ENCODE measurements at regions not wholly inside any gene's neighbourhood (a gene's known extent, or its start where the extent isn't known, plus 50 kb on each side); places are given as distances from the start of the nearest gene placed in this dataset.

DNA sequence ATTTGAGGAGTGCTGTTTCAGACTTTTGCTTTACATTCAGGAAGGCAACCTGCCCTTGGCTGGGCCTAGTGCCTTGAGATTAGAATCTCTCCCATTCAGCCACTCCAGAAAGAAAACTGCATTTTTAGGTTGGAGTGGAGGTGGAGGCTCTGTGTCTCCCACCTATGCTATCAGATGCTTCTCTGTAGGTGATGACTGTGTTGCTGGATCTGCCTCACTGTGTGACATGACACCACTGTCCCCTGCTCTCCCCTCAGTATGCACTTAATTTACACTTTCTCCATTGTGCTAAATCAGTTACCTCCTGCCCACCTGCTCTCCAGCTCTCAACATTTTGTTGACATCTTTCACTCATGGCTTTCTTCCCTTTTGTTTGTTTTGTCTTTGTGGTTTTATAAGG, 265.8 kb downstream of the TENT4A start:
- intact Hi-C loops (cut with micrococcal nuclease), result no loop called here
- Mint-ChIP-seq H3K27ac (no peak overlapping the region), H3K4me1 (no peaks in the 10 kb centered on the region), H3K9me3 (peaks cover 4% of the 10 kb centered on the region), H3K36me3 (ENCODE audit: low read depth) (no peaks in the 10 kb centered on the region), H3K27me3 (no peaks in the 10 kb centered on the region), H3K4me3 (no peak overlapping the region)
- POLR2A ChIA-PET, result no interaction called here
- TF ChIP-seq CTCF (IDR thresholded peaks at IDR 0.05), result no peak
- ATAC-seq (ENCODE audit: low read depth) (no peak), DNase-seq (no peak)
- CTCF ChIA-PET, result no interaction called here

GRCh38 chr5:6989230-6989629, 276.0 kb downstream of the TENT4A start:
- ChIA-PET POLR2A (no interaction called here), CTCF (no interaction called here)
- Mint-ChIP-seq H3K4me3 (no peak overlapping the region), H3K36me3 (ENCODE audit: low read depth) (no peaks in the 10 kb centered on the region), H3K27ac (no peak overlapping the region), H3K4me1 (no peaks in the 10 kb centered on the region), H3K9me3 (no peaks in the 10 kb centered on the region), H3K27me3 (no peaks in the 10 kb centered on the region)
- intact Hi-C loops (cut with micrococcal nuclease), result no loop called here
- ATAC-seq (ENCODE audit: low read depth) (no peak), DNase-seq (no peak)
- TF ChIP-seq CTCF (IDR thresholded peaks at IDR 0.05), result no peak

DNA sequence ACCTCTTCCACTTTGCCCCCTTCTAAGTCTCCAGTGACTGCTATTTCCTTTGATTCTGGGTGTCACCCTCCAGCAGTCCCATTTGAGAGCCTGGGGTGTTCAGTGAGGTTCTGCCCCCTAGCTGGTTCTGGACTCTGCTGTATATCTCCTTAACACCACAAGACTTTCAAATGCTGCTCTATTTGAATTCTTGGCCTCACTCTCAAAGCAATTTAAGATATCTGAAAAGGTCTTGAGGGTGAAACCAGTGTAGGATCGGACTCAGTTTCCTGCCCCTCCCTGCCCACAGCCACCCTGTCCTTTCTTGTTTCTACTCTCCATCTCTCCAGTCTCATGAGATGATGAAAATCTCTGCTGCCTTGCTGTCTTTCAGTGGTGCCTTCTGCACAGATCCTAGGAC, 280.9 kb downstream of the TENT4A start:
- H3K4me3 Mint-ChIP-seq, result no peak overlapping the region
- H3K27ac Mint-ChIP-seq, result no peak overlapping the region
- ChIA-PET POLR2A (no interaction called here), CTCF (interaction anchor here (0.7 kb wide), 1 partner anchor 48 kb away, joined by 3 read pairs; no protein-coding TSS in a partner anchor)
- H3K27me3 Mint-ChIP-seq, result no peaks in the 10 kb centered on the region
- no peaks in the 10 kb centered on the region for H3K36me3 Mint-ChIP-seq (ENCODE audit: low read depth)
- ATAC-seq (ENCODE audit: low read depth) (no peak), DNase-seq (no peak)
- TF ChIP-seq CTCF (IDR thresholded peaks at IDR 0.05), result no peak
- H3K9me3 Mint-ChIP-seq, result peaks cover 8% of the 10 kb centered on the region
- no peaks in the 10 kb centered on the region for H3K4me1 Mint-ChIP-seq
- intact Hi-C loops (cut with micrococcal nuclease), result no loop called here

- Mint-ChIP-seq H3K27ac (no peak overlapping the region), H3K4me3 (no peak overlapping the region), H3K4me1 (no peaks in the 10 kb centered on the region), H3K9me3 (peaks cover 8% of the 10 kb centered on the region), H3K27me3 (no peaks in the 10 kb centered on the region), H3K36me3 (ENCODE audit: low read depth) (no peaks in the 10 kb centered on the region)
- no peak for ATAC-seq (ENCODE audit: low read depth)
- CTCF ChIA-PET, result no interaction called here
- DNase-seq, result no peak
- POLR2A ChIA-PET, result no interaction called here
- no peak for TF ChIP-seq CTCF (IDR thresholded peaks at IDR 0.05)
- intact Hi-C loops (cut with micrococcal nuclease), result no loop called here
These were observed 281.9 kb downstream of the TENT4A start for GRCh38 chr5:6995115-6995514.

- POLR2A ChIA-PET, result no interaction called here
- CTCF ChIA-PET, result no interaction called here
- H3K27me3 Mint-ChIP-seq, result no peaks in the 10 kb centered on the region
- TF ChIP-seq CTCF (IDR thresholded peaks at IDR 0.05), result no peak
- peaks cover 8% of the 10 kb centered on the region for H3K9me3 Mint-ChIP-seq
- H3K27ac Mint-ChIP-seq, result no peak overlapping the region
- intact Hi-C loops (cut with micrococcal nuclease), result no loop called here
- ATAC-seq (ENCODE audit: low read depth) (no peak), DNase-seq (no peak)
- H3K4me3 Mint-ChIP-seq, result no peak overlapping the region
- H3K36me3 Mint-ChIP-seq (ENCODE audit: low read depth), result no peaks in the 10 kb centered on the region
- no peaks in the 10 kb centered on the region for H3K4me1 Mint-ChIP-seq
These were observed 287.1 kb downstream of the TENT4A start for GRCh38 chr5:7000310-7000709.
